Activated naive CD4-positive, alpha-beta T cell treated with anti-CD3 and anti-CD28 coated beads, Interleukin-2, amount 50 U/mL, for 16 hours (primary cell): ENCODE measurements at regions not wholly inside any gene's neighbourhood (a gene's known extent, or its start where the extent isn't known, plus 50 kb on each side); places are given as distances from the start of the nearest gene placed in this dataset.

Experiments used
- DNase-seq: peaks from one replicate; pipeline ENCODE4 v3.0.0-alpha.2; 2020

DNA sequence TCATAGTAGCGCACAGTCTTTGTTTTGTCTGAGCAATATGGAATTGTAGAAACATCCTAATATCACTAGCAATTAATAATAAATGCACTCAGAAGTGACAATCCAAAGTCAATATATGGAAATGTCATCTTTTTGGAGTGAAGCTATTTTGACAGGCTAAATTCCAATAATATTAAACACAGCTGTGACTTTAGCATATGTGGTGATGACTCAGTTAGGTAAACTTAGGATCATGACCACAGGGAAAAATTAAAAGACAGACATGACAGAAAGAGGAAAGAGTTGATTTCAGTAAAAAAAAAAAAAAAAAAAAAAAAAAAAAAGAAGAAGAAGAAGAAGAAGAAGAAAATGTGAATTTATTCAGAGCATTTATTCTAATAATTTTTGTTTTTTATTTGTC, 1165.7 kb downstream of the NLGN4Y start:
- DNase-seq, result no peak

DNA sequence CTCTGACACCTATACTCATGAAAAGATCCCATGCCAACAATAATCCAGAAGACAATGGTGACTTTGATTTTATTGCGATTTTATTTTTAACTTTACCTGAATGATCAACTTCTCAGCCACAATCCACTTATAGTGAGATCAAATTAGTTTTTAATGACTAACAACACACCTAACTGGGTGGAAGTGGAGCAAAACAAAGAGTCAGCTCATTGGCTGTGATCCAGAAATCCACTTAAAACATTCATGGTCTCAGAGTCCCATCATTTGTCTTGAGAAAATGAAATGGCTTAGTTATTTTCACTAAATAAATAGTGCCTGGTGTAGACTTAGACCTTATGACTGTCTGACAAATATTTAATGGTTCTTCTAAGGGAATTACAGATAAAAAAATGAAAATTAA, 1177.8 kb downstream of the NLGN4Y start:
- DNase-seq, result no peak

DNA sequence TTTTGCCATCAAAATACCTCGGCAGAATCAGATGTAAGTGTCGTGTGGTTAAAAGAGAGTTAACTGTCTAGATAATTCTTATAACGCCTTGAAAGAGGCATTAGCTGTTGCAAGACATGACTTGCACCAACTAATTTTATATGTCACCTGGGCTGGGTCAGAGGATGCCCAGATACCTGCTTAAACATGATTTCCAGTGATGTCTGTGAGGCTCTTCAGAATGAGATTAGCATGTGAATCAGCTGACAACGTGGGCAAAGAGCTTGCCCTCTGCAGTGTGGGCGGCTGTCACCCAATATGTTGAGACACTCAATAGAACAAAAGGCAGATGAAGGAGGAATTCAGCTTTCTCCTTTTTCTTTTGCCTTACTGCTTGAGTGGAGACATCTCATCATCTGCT, 1180.6 kb downstream of the NLGN4Y start:
- no peak for DNase-seq

GRCh38 chrY:15749533-15750433, 1225.5 kb downstream of the NLGN4Y start:
- DNase-seq, result no peak

- DNase-seq, result no peak
Observed at GRCh38 chrY:15751001-15751400, 1226.7 kb downstream of the NLGN4Y start.

DNA sequence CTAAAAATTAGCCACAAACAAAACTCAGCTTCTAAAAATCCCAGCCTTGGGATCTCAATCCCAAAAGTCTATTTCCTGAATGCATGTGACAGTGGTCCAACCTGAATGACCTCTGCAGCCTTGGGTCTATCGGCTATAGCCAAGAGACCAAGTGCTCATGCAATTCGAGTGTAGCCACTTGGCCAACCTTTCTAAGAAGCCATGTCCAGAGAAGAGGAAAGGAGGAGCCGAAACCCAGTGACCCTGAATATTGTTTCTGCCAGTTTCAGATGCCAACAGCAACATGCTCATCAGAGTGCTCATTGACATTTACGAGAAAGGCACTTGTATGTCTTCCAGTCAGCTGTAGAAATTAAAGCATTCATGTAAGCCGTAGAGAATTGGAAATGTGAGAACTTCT, 1231.9 kb downstream of the NLGN4Y start:
- DNase-seq, result no peak

- no peak for DNase-seq
Observed at GRCh38 chrY:15773579-15773978, 1249.2 kb downstream of the NLGN4Y start.

GRCh38 chrY:15775880-15776279, 1251.6 kb downstream of the NLGN4Y start:
- no peak for DNase-seq

DNA sequence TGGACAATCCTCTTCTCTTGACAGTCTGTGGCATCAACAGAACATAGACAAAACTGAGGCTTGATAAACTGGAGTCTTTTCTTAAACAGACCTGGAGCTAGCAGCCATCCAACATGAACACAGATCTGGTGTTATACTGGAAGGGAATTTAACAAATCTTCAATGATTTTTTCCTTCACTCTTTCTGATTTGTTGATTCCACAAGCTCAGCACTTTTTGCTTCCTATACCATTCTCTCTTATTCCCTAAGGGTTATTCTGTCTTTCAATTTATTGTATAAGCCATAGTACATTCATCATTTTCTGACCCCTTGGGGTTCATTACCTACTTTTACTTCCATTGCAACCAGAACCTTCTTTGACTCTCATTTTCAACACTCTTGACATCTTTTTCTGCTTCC, 1255.6 kb downstream of the NLGN4Y start:
- no peak for DNase-seq

DNA sequence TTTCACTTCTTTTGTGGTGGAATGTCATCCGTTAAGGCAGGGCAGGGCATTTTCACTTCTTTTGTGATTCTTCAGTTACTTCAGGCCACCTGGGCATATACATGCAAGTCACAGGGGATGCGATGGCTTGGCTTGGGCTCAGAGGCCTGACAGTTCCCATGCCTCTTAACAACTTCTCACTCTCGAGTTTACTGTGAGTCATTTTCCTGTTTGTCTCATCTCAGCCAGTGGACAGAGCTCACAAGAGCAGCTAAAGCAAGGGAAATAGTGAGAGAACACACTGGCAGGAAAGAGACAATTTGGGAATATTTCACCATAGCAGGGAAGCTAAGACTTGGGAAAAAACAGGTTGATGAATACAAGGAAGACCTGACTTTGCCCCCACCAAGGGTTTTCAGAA, 1275.7 kb downstream of the NLGN4Y start:
- DNase-seq, result no peak

GRCh38 chrY:15805985-15806384, 1281.7 kb downstream of the NLGN4Y start:
- no peak for DNase-seq

- DNase-seq, result no peak
Observed at GRCh38 chrY:15814241-15814640, 1289.9 kb downstream of the NLGN4Y start.
